Astrocyte (in vitro differentiated cells and primary cell): ENCODE measurements at regions not wholly inside any gene's neighbourhood (a gene's known extent, or its start where the extent isn't known, plus 50 kb on each side); places are given as distances from the start of the nearest gene placed in this dataset.
A peak's percentile ranks its signal among the peaks of the same experiment; 100 is the strongest.
"Not testable (repeated sequence)": the region's sequence is repeated elsewhere in the genome, so short reads cannot be mapped to it uniquely, and the experiment has no call there.

Experiments used
- DNase-seq: peaks from one replicate; pipeline ENCODE4 v3.0.0-alpha.2; 2010; ENCODE audit warnings: low read depth
- FAIRE-seq: peaks from 2 replicates; lab custom pipeline; 2011; peaks lifted over from hg19 to GRCh38; lab: Jason Lieb, UNC
- H2AFZ ChIP-seq: 2 replicates; pipeline ENCODE4 v1.6.0; 2012; ENCODE audit warnings: low read depth, low read length, inconsistent platforms
- H3K27ac ChIP-seq: 2 replicates; pipeline ENCODE4 v1.5.1; 2011; ENCODE audit warnings: low read depth, low read length, inconsistent platforms
- H3K27me3 ChIP-seq: 2 replicates; pipeline ENCODE4 v1.6.0; 2011; ENCODE audit warnings: low read length, inconsistent platforms; ENCODE audit not compliant: insufficient read depth
- H3K36me3 ChIP-seq: 2 replicates; pipeline ENCODE4 v1.5.1; 2011; ENCODE audit warnings: low read length, inconsistent platforms; ENCODE audit not compliant: insufficient read depth
- H3K4me1 ChIP-seq: 2 replicates; pipeline ENCODE4 v1.5.1; 2011; ENCODE audit warnings: low read length, inconsistent platforms; ENCODE audit not compliant: insufficient read depth
- H3K4me2 ChIP-seq: 2 replicates; pipeline ENCODE4 v1.6.0; 2012; ENCODE audit warnings: low read length, inconsistent platforms
- H3K4me3 ChIP-seq: 2 replicates; pipeline ENCODE4 v1.5.1; 2011; ENCODE audit warnings: low read depth, mild to moderate bottlenecking, low read length, inconsistent platforms; ENCODE audit not compliant: insufficient read depth
- H3K79me2 ChIP-seq: 2 replicates; pipeline ENCODE4 v1.6.0; 2012; ENCODE audit warnings: mild to moderate bottlenecking, low read length, inconsistent platforms; ENCODE audit not compliant: insufficient read depth
- H3K9ac ChIP-seq: 2 replicates; pipeline ENCODE4 v1.6.0; 2012; ENCODE audit warnings: mild to moderate bottlenecking, low read length, inconsistent platforms
- H3K9me3 ChIP-seq: 2 replicates; pipeline ENCODE4 v1.5.1; 2012; ENCODE audit warnings: low read depth, mild to moderate bottlenecking, low read length, inconsistent platforms; ENCODE audit not compliant: insufficient read depth
- H4K20me1 ChIP-seq: 2 replicates; pipeline ENCODE4 v1.6.0; 2012; ENCODE audit warnings: low read length, inconsistent platforms; ENCODE audit not compliant: insufficient read depth
- H3K27ac Mint-ChIP-seq: one replicate; pipeline ENCODE4 v1.8.0; 2021; ENCODE audit warnings: mild to moderate bottlenecking, mixed read lengths; ENCODE audit not compliant: unreplicated experiment
- H3K27me3 Mint-ChIP-seq: one replicate; pipeline ENCODE4 v1.8.0; 2021; ENCODE audit warnings: low read depth, mixed read lengths; ENCODE audit not compliant: unreplicated experiment
- H3K36me3 Mint-ChIP-seq: one replicate; pipeline ENCODE4 v1.8.0; 2021; ENCODE audit warnings: low read depth, mixed read lengths; ENCODE audit not compliant: unreplicated experiment
- H3K4me1 Mint-ChIP-seq: one replicate; pipeline ENCODE4 v1.8.0; 2021; ENCODE audit warnings: low read depth, mixed read lengths; ENCODE audit not compliant: unreplicated experiment
- H3K4me3 Mint-ChIP-seq: one replicate; pipeline ENCODE4 v1.8.0; 2021; ENCODE audit warnings: mild to moderate bottlenecking, moderate library complexity, mixed read lengths; ENCODE audit not compliant: unreplicated experiment
- H3K9me3 Mint-ChIP-seq: one replicate; pipeline ENCODE4 v1.8.0; 2021; ENCODE audit warnings: mild to moderate bottlenecking, mixed read lengths; ENCODE audit not compliant: unreplicated experiment
- CTCF ChIP-seq: IDR thresholded peaks from 2 replicates; pipeline ENCODE4 v1.5.1; 2011; ENCODE audit warnings: low read depth, mild to moderate bottlenecking, inconsistent platforms, low read length, moderate library complexity; ENCODE audit not compliant: insufficient read depth
- EZH2 ChIP-seq: IDR thresholded peaks from 2 replicates; pipeline ENCODE4 v1.6.1; 2012; ENCODE audit warnings: mild to moderate bottlenecking, low read length, inconsistent platforms; ENCODE audit not compliant: insufficient read depth

- TF ChIP-seq EZH2 (no peak), CTCF (no peak)
- Mint-ChIP-seq H3K27ac (peak overlapping the region; percentile 92), H3K36me3 (no peaks in the 10 kb centered on the region), H3K27me3 (peaks cover 2% of the 10 kb centered on the region), H3K4me3 (no peak overlapping the region), H3K4me1 (peaks cover 48% of the 10 kb centered on the region), H3K9me3 (no peaks in the 10 kb centered on the region)
- DNase-seq (peak; percentile 88), FAIRE-seq (no peak)
- Histone ChIP-seq H3K4me1 (peaks cover 50% of the 10 kb centered on the region), H3K79me2 (no peaks in the 10 kb centered on the region), H3K4me3 (no peak overlapping the region), H2AFZ (no peak overlapping the region), H3K27me3 (no peaks in the 10 kb centered on the region), H3K9ac (peak overlapping the region; percentile 70), H3K9me3 (no peaks in the 10 kb centered on the region), H3K4me2 (peak overlapping the region; percentile 43), H4K20me1 (no peaks in the 10 kb centered on the region), H3K36me3 (no peaks in the 10 kb centered on the region), H3K27ac (peak overlapping the region; percentile 97)
Observed at GRCh38 chr1:203559523-203559922, 65.6 kb downstream of the OPTC start.

GRCh38 chr1:203561761-203562160, 64.9 kb upstream of the ATP2B4 start:
- not testable (repeated sequence) for H3K36me3 Mint-ChIP-seq, H3K9me3 Mint-ChIP-seq, DNase-seq, H3K4me3 Mint-ChIP-seq, H3K9me3 ChIP-seq, H2AFZ ChIP-seq, H3K4me2 ChIP-seq, FAIRE-seq, H3K27me3 ChIP-seq, H3K9ac ChIP-seq, H3K36me3 ChIP-seq, H3K4me3 ChIP-seq, H3K27ac ChIP-seq, H4K20me1 ChIP-seq, H3K27me3 Mint-ChIP-seq, H3K79me2 ChIP-seq, H3K27ac Mint-ChIP-seq
- peaks cover 31% of the 10 kb centered on the region for H3K4me1 ChIP-seq
- peaks cover 32% of the 10 kb centered on the region for H3K4me1 Mint-ChIP-seq

GRCh38 chr1:203563291-203563690, 63.3 kb upstream of the ATP2B4 start:
- Histone ChIP-seq H3K9ac (no peak overlapping the region), H3K4me2 (no peak overlapping the region), H3K9me3 (no peaks in the 10 kb centered on the region), H3K36me3 (no peaks in the 10 kb centered on the region), H3K79me2 (no peaks in the 10 kb centered on the region), H3K4me3 (no peak overlapping the region), H3K27ac (no peak overlapping the region), H4K20me1 (no peaks in the 10 kb centered on the region), H3K4me1 (peaks cover 17% of the 10 kb centered on the region), H2AFZ (no peak overlapping the region), H3K27me3 (no peaks in the 10 kb centered on the region)
- FAIRE-seq (no peak), DNase-seq (no peak)
- Mint-ChIP-seq H3K27ac (no peak overlapping the region), H3K9me3 (no peaks in the 10 kb centered on the region), H3K4me3 (no peak overlapping the region), H3K36me3 (no peaks in the 10 kb centered on the region), H3K27me3 (peaks cover 10% of the 10 kb centered on the region), H3K4me1 (peaks cover 17% of the 10 kb centered on the region)
- TF ChIP-seq EZH2: no peak
- no peak for TF ChIP-seq CTCF
